ENCODE measurements at regions not wholly inside any gene's neighbourhood (a gene's known extent, or its start where the extent isn't known, plus 50 kb on each side); places are given as distances from the start of the nearest gene placed in this dataset.

DNA sequence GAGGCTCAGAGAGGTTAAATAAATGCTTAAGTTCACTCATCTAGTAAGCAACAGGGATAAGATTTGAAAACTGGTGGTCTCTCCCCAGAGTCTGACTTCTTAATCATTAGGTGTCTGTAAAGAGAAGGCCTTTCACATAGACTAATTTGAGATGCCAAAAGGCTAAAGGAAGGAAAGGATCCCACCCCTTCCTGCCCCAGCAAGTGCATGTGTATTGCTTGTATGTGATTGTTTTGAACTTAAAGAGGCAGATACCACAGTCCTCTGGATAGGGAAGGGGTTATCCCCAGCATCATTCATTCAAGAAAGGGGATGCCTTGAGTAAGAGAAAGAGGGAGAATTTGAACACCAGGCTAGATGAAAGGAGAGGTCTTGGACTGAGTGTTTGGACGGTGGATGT, 192.0 kb downstream of the OGFRL1 start:
- no peak for TF ChIP-seq CTCF (IDR thresholded peaks at IDR 0.05)
- no peak for TF ChIP-seq POLR2A (IDR thresholded peaks at IDR 0.05)

Data from esophagus squamous epithelium (tissue), 4 donors.